Body of pancreas (tissue), 4 donors: ENCODE measurements at regions not wholly inside any gene's neighbourhood (a gene's known extent, or its start where the extent isn't known, plus 50 kb on each side); places are given as distances from the start of the nearest gene placed in this dataset.

ENCODE experiments used
- CTCF ChIP-seq, 7 experiments: fragments of 450-650 bp in 4 of 7; fragments of 200-600 bp in 3 of 7; sonication (generic) in 3 of 7; IDR thresholded peaks; one replicate each; pipeline ENCODE4 v1.5.1; 2016 to 2019; ENCODE audit warnings: antibody characterized with exemption in 7 of 7
- POLR2A ChIP-seq, 3 donors: fragments of 450-650 bp; IDR thresholded peaks; one replicate each; pipeline ENCODE4 v1.6.1; 2016; ENCODE audit warnings: antibody characterized with exemption in 3 of 3, mild to moderate bottlenecking in 2 of 3

GRCh38 chr1:193448682-193449461 is 262.5 kb upstream of the B3GALT2 start:
- TF ChIP-seq CTCF (IDR thresholded peaks at IDR 0.05) = no peak
- no peak for TF ChIP-seq POLR2A (IDR thresholded peaks at IDR 0.05)
